Activated CD4-positive, alpha-beta T cell treated with anti-CD3 and anti-CD28 coated beads, Interleukin-10, Interleukin-2, amounts not matched to agents 100 ng/mL and 50 ng/mL, durations not matched to agents 16 hours and 8 hours (primary cell): ENCODE measurements at regions not wholly inside any gene's neighbourhood (a gene's known extent, or its start where the extent isn't known, plus 50 kb on each side); places are given as distances from the start of the nearest gene placed in this dataset.

Experiments used
- DNase-seq: peaks from one replicate; pipeline ENCODE4 v3.0.0-alpha.2; 2020

DNA sequence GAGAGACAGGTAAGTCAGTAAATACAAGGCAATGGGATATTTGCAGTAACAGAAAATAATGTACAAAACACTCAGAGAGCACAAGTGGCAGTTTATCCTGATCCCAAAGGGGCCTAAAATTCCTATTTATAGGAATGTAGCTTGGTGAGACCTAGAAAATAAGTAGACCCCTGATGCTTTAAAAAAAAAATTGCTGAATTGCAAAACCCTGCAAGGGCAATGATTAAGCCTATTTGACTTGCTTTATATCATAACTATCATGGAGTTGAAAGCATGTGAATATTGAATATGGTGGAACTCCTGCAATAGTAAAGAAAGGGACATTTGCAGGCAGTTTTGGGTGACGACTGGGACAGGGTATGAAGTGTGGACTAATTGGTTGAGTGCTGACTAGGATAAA, 101.9 kb upstream of the C1orf21 start:
- DNase-seq = no peak

DNA sequence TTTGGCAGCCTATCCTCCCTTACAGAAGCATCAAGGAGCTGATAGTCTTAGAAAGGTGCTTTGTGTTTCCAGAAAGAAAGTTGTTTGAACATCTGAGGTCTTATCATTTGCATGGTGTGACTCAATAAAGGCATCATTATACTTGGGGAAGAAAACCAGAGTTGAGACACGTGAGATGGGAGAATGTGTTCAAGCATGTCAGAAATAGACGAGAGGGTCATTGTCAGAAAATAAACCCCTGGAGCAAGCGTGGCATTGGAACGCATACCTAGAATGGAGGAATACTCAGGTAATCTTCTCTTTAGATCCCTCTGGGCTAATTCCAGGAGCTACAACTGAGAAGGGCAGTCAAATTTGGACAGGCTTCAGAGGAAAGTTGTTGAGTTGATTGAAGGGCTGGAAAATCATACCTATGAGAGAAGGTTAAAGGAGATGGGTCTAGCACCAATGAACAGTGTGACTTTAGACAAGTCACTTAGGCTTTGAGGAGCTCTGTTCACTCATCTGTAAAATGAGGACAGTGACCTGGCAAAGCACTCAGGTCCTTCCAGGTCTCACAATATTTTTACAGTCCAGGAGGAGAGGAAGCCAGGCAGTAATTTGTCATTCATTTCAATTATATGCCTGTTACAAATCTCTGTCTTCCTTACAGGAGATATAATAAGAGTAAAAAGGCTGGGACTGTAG, 101.3 kb upstream of the C1orf21 start:
- DNase-seq = no peak

DNA sequence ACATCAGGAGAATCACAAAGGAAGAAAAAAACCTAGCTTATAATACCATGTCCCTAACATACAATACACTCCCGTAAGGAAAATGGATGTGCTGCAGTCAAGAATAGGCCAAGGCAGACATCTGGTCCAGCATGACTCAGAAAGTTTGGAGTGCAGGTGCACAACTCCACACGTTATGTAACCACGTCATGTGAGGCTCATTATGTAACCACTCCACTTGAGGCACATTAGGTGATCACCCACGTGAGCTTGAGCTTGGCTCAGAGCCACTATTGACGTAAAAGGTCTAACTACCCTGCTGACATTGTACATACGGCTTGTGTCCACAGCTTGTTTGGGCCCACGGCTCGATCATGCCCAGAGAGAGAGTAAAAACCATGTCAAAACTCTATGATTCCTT, 99.8 kb upstream of the C1orf21 start:
- DNase-seq = no peak

DNA sequence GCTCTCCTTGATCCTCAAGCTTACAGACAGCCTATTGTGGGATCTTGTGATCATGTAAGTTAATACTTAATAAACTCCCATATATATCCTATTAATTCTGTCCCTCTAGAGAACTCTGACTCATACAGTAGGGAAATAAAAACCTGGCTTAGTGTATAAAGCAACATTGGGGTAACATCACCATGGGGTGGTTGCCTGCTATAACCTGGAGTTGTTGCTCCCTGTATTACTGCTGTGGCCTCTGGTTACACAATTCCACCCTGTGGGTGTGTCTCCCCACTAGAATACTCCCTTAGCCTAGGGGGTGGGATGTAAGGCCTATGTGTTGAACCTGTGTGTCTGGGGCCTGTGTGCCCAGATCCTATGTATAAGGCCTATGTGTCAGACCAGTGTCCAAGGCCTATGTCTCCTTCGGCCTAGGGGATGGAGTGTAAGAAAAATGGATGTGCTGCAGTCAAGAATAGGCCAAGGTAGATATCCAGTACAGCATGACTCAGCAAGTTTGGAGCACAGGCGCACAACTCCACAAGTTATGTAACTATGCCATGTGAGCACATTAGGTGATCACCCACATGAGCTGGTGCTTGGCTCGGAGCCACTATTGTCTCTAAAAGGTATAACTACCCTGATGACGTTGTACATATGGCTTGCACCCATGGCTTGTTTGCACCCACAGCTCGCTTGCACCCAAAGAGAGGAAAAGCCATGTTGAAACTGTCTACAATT, 96.8 kb upstream of the C1orf21 start:
- DNase-seq = no peak

DNA sequence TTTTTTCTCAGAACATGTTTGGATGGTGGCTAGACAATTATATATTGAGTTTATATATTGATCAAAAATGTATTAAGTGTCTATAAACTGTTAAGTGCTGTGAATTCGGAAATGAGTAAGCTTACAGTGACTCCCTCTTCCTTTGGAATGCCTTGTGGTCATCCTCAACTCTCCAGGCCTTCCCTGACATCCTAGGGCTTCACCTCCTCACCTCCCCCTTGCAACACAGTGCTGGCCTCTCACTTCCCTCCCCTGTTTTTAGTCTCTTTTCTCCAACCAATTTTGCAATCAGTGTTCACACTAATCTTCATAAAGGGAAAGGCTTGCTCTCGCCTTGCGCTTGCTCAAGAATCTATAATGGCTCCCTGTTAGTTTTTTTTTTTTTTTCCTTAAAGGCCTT, 95.1 kb upstream of the C1orf21 start:
- no peak for DNase-seq

DNA sequence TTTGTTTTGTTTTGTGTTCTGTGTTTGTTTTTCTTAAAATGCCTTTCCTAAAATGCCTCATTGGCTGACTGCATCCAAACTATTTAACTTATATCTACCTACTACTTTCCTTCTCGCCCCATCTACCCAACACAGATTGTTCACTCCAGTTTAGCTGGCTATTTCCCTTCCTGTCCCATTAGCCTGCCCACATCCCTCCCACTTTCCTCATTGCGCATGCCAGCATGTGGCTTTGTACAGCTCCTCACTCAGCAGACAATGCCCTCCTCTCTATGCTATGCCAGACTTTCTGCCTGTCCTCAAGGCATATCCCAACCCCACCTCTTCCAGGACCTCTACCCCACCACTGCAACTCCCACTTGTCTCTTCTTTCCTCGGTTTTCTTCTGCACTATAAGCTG, 94.7 kb upstream of the C1orf21 start:
- no peak for DNase-seq

DNA sequence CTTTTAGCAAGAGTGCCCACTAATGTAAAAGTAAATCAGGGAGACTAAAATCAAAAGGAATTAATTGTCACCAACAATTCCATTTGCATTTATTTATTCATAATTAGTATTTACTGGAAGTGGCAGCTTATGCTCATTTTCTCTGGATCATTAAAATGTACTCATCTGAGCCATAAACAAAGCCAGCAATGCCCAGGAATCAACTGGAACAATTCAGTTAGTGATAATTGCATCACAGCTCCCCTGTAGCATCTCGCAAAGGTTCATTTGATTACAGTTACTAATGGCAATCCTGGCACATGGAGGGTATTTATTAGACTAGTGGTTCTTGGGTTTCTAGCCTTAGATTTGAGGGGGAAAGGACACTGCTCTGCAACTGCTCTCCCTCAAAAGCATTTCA, 92.7 kb upstream of the C1orf21 start:
- DNase-seq = no peak

DNA sequence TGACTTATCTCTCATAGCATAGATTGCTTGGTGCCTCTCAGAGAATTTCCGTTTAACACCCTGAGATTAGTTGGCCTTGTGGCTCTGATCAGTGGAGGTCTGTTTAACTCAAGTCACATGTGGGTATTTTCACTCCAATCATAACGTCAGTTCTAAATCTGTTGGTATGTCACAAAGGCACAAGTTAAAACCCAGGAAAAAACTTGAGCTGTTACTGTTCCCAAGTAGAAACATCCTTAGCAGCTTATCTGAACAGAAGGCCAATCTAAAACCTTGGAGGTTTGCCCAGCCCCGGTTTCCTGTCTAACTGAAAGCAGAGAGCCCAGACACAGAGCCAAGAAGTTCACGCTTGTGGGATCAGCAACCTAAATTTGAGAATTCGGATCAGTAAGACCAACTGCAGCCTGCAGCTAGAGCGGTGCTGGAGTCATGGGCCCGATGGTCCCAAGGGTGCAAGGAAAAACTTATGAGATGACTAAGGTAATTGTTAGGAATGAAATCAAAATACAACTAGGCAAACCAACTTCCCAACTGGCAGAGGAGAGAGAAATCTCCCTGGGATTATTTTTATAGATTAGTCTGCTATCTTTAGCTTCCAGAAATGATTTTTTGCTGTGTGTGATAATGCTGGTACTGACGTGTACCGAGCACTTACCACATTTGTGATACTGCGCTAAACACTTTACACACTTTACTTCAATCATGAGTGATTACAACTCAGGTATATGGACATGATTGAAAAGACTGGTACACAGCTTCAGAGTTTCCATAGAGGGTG, 90.2 kb upstream of the C1orf21 start:
- DNase-seq = no peak

DNA sequence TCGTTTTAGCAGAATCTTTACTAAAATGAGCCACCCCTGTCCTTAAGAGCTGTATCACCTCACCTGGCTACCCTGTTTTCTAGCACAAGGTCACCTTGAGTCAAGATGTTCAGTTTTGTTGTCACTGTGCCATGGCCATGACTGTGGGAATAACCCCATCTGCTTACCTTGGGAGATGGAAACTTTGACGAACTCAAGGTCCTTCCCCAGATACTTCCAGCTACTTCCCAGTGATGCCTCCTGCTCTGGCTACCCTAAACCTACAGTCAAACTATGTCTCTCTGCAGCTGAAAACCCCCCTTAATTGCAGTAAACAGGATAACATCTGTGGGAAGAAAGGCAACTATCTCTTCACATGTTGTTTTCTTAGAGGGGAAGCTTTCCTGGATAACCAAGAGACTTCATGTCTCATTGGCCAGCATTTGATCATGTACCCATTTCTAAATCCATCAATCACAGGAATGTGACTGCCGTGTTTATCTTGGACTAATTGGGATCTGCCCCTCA, 89.5 kb upstream of the C1orf21 start:
- no peak for DNase-seq

DNA sequence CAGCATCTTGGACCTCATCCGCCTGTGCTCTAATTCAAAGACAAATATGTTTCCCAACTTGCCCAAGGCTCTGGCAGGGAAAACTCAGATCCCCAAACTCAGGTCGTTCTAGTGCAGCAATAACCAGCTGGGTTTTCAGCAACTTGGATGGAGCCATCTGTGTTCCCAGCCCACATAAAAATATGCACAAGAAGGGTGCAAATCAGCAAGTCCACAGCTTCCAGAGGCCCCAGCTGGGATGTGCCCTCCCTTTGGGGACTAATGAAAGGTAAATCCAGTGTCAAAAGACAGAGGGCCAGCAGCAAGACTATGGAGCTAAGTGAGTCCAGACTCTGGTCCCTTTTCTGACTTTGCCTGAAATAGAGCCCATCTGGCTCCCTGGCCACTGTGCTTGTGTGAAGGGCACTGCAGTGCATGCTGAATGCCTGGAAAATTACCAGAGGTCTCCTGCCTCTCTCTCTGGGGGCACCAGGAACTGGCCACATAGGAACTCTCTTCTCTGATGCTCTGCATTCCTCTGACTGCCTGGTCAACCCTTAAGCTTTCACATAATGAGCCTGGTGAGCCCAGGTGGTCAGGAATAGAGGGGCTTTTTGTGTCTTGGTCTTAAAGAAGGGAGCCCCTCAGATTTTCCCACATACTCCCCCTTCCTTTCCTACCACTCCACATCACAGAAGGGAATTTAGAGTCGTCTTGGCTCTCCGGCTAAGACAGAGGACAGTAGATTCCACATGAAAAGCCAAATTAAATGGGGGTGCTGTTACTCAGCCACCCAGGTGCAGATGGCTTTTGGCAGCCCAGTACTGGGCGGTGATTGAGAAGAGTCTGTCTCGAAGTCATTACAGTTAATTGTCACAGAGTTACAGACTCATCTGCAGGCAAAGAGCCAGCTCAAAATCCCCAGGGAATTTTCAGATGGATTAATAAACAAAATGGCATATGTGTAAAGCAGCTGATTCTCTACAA, 88.1 kb upstream of the C1orf21 start:
- DNase-seq = no peak

DNA sequence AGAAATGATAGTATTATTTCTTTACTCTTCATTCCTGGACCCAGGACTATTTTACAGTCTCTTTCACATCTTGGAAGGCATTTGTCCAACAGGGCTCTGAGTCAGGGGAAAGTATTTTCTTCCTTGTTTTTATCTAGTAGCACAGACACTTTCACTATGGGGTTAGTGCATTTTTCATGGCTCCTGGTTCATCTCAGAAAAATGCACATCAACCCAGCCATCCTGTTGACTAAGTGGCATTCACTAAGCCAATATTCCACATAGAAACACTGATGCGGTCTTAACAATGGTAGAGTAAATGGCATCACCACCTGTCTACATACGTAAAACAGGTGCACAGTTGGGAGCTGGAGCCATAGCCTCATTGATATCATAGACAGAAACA, 87.4 kb upstream of the C1orf21 start:
- DNase-seq = no peak

DNA sequence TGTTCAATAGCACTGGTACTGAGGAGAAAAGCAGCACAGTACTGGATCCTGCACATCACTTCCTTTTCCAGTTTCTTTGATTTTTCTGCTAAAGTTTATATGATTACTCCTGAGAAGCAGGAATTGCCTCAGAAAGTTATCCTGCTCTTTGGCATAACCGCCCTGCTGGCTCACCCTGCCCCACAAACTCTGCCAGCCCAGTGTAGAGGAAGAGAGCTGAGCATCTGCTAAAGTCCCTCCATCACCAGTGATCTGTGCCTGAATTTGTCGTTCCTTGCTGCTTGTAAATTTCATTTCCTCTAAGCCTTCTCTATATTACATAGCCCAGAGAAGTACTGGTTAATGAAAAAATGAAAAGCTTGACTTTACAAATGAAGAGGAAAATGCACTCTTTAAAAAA, 87.0 kb upstream of the C1orf21 start:
- no peak for DNase-seq

DNA sequence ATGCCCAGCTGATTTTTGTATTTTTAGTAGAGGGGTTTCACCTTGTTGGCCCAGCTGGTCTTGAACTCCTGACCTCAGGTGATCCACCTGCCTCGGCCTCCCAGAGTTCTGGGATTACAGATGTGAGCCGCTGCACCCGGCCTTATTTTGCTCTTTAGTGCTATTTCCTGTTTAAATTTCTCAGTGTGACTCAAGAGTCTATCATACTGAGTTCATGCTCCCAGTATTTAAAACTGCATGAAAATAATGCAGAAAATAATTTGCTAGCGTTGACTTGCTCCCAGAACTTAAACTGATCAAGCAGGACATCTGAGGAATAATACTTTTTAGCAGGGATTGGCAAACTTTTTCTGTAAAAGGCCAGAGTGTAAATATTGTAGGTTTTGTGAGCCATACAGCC, 86.4 kb upstream of the C1orf21 start:
- no peak for DNase-seq

DNA sequence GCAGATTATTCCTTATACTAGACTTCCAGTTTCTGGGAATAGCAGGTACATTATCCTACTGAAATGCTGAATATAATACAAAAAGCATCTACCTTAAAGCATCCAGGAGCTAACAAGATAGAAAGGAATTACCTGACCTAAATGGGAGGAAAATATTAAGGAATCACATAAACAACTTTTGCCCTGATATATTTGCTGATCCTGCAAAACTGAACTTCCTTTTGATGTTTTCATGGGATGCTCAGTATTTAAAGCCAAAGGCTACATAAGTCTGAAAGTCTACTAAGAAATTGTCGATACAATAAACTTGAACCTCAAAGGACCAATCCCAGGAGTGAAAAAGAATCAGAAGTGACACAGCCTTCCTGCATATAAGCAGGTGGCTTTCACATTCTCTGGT, 85.6 kb upstream of the C1orf21 start:
- DNase-seq = no peak

DNA sequence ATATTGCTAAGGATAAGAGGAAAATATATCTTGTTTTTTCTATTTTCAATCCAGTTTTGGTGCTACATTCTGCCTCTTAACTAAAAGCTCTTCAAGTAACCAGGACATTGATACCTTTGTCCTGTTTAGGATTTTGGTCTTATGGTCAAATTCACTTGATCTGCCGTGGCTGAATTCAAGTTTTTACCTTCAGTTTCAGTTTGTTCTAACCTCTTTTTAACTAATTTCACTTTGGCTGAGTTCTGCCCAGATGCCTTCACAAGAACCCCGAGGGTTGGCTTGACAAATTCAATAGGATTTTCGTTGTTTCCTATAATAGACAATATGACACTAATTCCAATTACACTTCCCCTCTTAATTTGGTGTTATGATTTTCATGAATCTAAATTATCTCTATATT, 84.5 kb upstream of the C1orf21 start:
- no peak for DNase-seq

DNA sequence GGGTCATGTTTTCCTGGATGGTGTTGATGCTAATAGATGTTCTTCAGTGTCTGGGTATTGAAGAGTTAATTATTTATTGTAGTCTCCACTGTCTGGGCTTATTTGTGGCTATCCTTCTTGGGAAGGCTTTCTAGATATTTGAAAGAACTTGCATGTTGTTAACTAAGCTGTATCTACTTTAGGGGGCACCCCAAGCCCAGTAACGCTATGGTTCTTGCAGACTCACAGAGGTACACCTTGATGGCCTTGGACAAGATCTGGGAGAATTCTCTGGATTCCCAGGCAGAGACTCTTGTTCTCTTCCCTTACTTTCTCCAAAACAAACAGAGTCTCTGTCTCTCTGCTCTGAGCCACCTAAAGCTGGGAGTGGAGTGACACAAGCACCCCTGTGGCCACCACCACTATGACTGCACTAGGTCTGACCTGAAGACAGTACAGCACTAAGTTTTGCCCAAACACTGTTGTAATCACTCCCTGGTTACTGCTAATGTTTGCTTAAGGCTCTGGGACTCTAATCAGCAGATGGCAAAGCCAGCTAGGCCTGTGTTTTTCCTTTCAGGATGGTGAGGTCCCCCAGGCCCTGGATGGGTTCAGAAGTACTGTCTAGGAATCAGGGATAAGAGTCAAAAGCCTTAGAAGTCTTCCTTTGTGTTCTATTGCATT, 76.5 kb upstream of the C1orf21 start:
- DNase-seq = no peak

DNA sequence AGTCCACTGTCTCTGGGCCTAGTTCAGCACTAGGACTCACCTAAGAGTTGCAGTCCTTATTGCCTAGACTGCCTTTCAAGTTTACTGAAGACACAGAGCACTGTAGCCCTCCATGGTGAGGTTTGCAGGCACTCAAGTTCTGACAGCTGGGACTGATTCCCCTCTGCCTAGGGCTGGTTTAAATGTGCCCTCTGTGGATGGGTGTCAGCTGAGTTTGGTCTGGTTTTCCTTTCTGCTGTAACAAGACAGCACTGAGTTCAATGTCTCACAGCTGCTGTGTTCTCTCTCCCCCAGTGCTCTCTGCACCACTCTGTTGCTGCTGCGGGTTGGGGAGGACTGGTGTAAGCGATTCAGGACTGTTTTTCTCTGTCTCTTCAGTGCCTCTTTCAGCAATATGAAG, 75.2 kb upstream of the C1orf21 start:
- DNase-seq = no peak

DNA sequence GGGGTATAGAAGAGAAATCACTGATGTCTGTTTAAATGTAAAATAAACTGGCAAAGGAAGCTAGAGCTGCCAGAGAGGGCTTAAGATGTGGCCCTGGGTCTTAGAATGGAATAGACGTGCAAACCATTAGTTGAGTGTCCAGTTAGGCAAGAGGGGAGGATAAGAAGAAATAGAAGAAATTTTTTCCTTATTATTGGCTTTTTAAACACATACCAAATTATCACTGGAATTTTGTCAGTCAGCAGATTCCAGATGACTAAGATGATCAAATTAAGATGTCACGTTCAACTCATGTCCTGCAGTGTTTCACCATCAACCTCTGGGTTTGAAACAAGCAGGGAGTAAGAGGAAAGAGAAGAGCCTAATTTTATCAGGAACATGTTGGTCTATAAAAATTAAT, 71.6 kb upstream of the C1orf21 start:
- no peak for DNase-seq

DNA sequence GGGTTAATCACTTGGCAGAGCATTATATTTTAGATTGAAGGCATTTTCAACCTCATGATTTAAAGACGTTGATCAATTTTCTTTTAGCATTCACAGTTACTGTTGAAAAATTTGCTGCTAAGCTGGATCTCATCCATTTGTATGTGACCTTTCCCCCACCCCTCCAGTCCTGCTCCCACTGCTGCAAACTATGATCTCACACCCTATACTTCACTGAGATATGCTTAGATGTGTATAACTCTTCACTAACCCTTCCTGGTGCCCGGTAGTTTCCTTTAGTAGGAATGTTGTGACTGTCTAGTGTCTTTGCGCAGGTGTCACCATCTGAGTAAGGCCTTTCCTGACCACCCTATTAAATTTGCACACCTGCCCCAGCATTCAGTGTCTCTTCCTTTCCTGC, 67.0 kb upstream of the C1orf21 start:
- DNase-seq = no peak

DNA sequence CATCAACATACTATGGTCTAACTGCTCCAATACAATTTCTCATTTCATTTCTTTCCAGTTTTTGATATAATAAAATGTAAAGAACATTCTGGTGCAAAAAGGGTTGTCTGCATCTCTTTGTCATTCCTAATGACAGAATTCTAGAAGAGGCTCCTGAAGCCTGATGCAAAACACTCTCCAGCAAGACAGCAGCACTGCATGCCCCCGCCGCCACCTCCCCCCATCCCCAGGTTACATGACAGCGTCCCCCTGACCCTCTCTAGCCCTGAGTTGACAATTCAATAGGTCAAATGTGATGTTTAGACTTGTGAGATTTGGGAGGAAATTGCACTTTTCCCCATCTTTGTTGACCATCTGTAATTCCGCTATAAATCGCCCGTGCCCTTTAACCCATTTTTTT, 64.6 kb upstream of the C1orf21 start:
- DNase-seq = no peak

DNA sequence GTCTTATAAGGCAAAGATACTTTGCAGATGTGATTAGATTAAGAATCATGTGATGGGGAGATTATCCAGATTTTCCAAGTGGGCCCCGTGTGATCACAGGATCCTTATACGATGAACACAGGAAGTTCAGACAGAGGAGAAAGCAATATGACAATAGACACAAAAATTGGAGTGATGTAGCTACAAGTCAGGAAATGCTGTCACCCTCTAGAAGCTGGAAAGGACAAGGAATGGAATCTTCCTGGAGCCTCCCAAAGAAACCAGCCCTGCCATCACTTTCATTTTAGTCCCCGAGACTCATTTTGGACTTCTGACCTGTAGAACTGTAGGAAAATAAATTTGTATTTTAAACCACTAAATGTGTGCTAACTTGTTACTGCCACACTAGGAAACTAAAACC, 61.9 kb upstream of the C1orf21 start:
- no peak for DNase-seq

DNA sequence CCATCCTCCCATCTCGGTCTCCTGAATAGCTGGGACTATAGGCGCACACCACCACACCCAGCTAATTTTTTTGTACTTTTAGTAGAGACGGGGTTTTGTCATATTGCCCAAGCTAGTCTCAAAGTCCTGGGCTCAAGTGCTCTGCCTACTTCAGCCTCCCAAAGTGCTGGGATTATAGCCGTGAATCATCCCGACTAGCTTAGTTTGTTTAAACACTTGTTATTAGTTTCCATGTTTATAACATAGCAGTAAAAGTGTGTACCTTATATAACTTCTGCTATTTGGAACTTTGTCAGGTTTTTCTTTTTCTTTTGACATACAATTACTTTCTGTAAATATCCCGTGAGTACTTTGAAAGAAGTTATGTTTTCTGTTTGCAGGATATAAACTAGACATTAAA, 60.6 kb upstream of the C1orf21 start:
- no peak for DNase-seq
